ENCODE measurements at regions not wholly inside any gene's neighbourhood (a gene's known extent, or its start where the extent isn't known, plus 50 kb on each side); places are given as distances from the start of the nearest gene placed in this dataset.

DNA sequence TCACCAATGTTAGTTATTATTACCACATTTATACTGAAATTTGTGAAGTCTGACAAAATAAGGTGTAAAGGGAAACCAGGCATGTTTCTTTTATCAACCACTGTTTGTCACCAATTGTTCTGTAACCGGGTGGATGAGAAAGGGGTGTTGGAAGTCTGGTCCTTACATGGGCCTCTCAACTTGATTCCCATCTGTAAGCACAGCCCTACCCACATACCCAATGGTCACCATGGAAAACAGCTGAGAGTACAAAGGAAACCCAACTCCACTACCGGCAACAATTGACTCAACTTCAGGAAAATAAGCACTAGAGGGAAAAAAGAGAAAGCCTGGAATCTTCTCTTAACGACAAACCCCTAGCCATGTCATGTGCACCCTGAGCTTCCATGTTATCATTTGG is 70.8 kb upstream of the PTCHD1 start:
- TF ChIP-seq EZH2 (IDR thresholded peaks at IDR 0.05; ENCODE audit: borderline replicate concordance, low read length) (no peak), CTCF (IDR thresholded peaks at IDR 0.05; ENCODE audit: low read length) (no peak)
- no peak overlapping the region for H3K27ac ChIP-seq (ENCODE audit: low read depth, low read length, poor library complexity, severe bottlenecking)
- H3K9me2 ChIP-seq (ENCODE audit: low read depth, low read length), result no peaks in the 10 kb centered on the region

GRCh38 chrX:23269923-23270322 is 64.7 kb upstream of the PTCHD1 start:
- TF ChIP-seq EZH2 (IDR thresholded peaks at IDR 0.05; ENCODE audit: borderline replicate concordance, low read length), result no peak
- no peak for TF ChIP-seq CTCF (IDR thresholded peaks at IDR 0.05; ENCODE audit: low read length)
- Histone ChIP-seq H2AFZ (ENCODE audit: low read length) (no peak overlapping the region), H3K36me3 (ENCODE audit: insufficient read depth, low read length) (no peaks in the 10 kb centered on the region), H3K9me2 (ENCODE audit: low read depth, low read length) (no peaks in the 10 kb centered on the region), H3F3A (ENCODE audit: insufficient read depth, low read length) (no peaks in the 10 kb centered on the region), H3K79me2 (ENCODE audit: insufficient read depth, low read length) (no peaks in the 10 kb centered on the region), H3K4me1 (ENCODE audit: insufficient read depth, low read length, severe bottlenecking) (no peaks in the 10 kb centered on the region), H3K4me2 (ENCODE audit: low read length) (no peak overlapping the region), H4K20me1 (ENCODE audit: insufficient read depth, low read length) (no peaks in the 10 kb centered on the region), H3K27me3 (ENCODE audit: insufficient read depth, low read length) (no peaks in the 10 kb centered on the region), H3K27ac (ENCODE audit: low read depth, low read length, poor library complexity, severe bottlenecking) (no peak overlapping the region), H3K9ac (ENCODE audit: low read length) (no peak overlapping the region), H3K4me3 (ENCODE audit: low read depth, low read length, poor library complexity, severe bottlenecking) (no peak overlapping the region), H3K9me3 (ENCODE audit: low read length) (no peaks in the 10 kb centered on the region)

More for the DNA sequence above, 70.8 kb upstream of the PTCHD1 start:
- H2AFZ ChIP-seq (ENCODE audit: low read length), result no peak overlapping the region
- no peak overlapping the region for H3K4me3 ChIP-seq (ENCODE audit: low read depth, low read length, poor library complexity, severe bottlenecking)
- H3K79me2 ChIP-seq (ENCODE audit: insufficient read depth, low read length), result no peaks in the 10 kb centered on the region
- no peaks in the 10 kb centered on the region for H3F3A ChIP-seq (ENCODE audit: insufficient read depth, low read length)
- no peak overlapping the region for H3K4me2 ChIP-seq (ENCODE audit: low read length)
- H3K27me3 ChIP-seq (ENCODE audit: insufficient read depth, low read length), result no peaks in the 10 kb centered on the region
- no peaks in the 10 kb centered on the region for H3K9me3 ChIP-seq (ENCODE audit: low read length)
- H3K4me1 ChIP-seq (ENCODE audit: insufficient read depth, low read length, severe bottlenecking), result no peaks in the 10 kb centered on the region
- no peaks in the 10 kb centered on the region for H4K20me1 ChIP-seq (ENCODE audit: insufficient read depth, low read length)
- H3K9ac ChIP-seq (ENCODE audit: low read length), result no peak overlapping the region
- no peaks in the 10 kb centered on the region for H3K36me3 ChIP-seq (ENCODE audit: insufficient read depth, low read length)

GRCh38 chrX:23271026-23271425 is 63.6 kb upstream of the PTCHD1 start:
- Histone ChIP-seq H3K9me3 (ENCODE audit: low read length) (no peaks in the 10 kb centered on the region), H4K20me1 (ENCODE audit: insufficient read depth, low read length) (no peaks in the 10 kb centered on the region), H3K4me3 (ENCODE audit: low read depth, low read length, poor library complexity, severe bottlenecking) (no peak overlapping the region), H3K9me2 (ENCODE audit: low read depth, low read length) (no peaks in the 10 kb centered on the region), H3K27me3 (ENCODE audit: insufficient read depth, low read length) (no peaks in the 10 kb centered on the region), H3K4me1 (ENCODE audit: insufficient read depth, low read length, severe bottlenecking) (no peaks in the 10 kb centered on the region), H3F3A (ENCODE audit: insufficient read depth, low read length) (no peaks in the 10 kb centered on the region), H3K79me2 (ENCODE audit: insufficient read depth, low read length) (no peaks in the 10 kb centered on the region), H3K9ac (ENCODE audit: low read length) (no peak overlapping the region), H3K36me3 (ENCODE audit: insufficient read depth, low read length) (no peaks in the 10 kb centered on the region), H2AFZ (ENCODE audit: low read length) (no peak overlapping the region), H3K27ac (ENCODE audit: low read depth, low read length, poor library complexity, severe bottlenecking) (no peak overlapping the region), H3K4me2 (ENCODE audit: low read length) (no peak overlapping the region)
- no peak for TF ChIP-seq EZH2 (IDR thresholded peaks at IDR 0.05; ENCODE audit: borderline replicate concordance, low read length)
- no peak for TF ChIP-seq CTCF (IDR thresholded peaks at IDR 0.05; ENCODE audit: low read length)

Measured in OCI-LY1 (cell line).